ENCODE measurements at regions not wholly inside any gene's neighbourhood (a gene's known extent, or its start where the extent isn't known, plus 50 kb on each side); places are given as distances from the start of the nearest gene placed in this dataset.

DNA sequence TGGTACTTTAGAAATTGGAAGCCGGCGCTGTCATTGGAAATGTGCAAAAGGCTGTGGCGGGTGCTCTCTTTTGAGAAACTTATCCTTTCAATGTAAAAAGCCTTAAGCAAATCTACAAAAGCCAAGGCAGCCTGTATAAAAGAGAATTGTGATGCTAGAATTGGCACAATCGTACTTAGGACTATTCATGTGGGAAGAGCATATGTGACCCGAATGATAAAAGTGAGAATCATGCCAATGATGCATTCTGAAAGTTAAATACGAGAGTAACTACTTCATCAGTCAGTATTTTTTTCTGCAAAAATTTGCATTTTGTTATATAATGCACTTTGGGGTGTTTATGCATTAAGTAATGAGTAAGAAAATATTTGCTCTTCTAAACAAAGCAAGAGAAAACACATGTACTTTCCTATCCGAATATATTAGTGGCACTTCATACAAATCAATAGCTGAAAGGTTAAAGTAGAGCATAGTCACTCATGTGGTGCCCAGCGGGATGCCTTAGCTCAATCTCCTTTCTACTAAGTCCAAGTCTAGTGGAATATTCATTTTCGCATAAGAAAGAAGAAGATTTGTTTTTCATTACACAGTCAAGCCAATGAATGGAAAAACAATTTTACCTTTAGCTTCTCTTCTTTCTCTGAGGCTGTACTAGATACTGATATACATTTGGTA, 1256.6 kb upstream of the B3GALT2 start:
- TF ChIP-seq GABPA (IDR thresholded peaks at IDR 0.05; ENCODE audit: low read depth) (no peak), SPI1 (IDR thresholded peaks at IDR 0.05; ENCODE audit: borderline replicate concordance, low read depth) (no peak), REST (IDR thresholded peaks at IDR 0.05; ENCODE audit: insufficient replicate concordance, low read depth) (no peak), POLR2AphosphoS5 (IDR thresholded peaks at IDR 0.05; ENCODE audit: low read depth) (no peak)
- TF ChIP-seq, protein P1, sequence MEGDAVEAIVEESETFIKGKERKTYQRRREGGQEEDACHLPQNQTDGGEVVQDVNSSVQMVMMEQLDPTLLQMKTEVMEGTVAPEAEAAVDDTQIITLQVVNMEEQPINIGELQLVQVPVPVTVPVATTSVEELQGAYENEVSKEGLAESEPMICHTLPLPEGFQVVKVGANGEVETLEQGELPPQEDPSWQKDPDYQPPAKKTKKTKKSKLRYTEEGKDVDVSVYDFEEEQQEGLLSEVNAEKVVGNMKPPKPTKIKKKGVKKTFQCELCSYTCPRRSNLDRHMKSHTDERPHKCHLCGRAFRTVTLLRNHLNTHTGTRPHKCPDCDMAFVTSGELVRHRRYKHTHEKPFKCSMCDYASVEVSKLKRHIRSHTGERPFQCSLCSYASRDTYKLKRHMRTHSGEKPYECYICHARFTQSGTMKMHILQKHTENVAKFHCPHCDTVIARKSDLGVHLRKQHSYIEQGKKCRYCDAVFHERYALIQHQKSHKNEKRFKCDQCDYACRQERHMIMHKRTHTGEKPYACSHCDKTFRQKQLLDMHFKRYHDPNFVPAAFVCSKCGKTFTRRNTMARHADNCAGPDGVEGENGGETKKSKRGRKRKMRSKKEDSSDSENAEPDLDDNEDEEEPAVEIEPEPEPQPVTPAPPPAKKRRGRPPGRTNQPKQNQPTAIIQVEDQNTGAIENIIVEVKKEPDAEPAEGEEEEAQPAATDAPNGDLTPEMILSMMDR (IDR thresholded peaks at IDR 0.05; ENCODE audit: insufficient read depth, low read length), result no peak
- H3K27me3 ChIP-seq (ENCODE audit: insufficient read depth, poor library complexity, severe bottlenecking), result no peaks in the 10 kb centered on the region
- no peak overlapping the region for H3K27ac ChIP-seq (replicated peaks)
- DNase-seq (ENCODE audit: low read depth in 1 of 2, low spot score in 1 of 2), result no peak
- H3K4me3 ChIP-seq (replicated peaks; ENCODE audit: insufficient read depth, low read length), result no peak overlapping the region

GRCh38 chr1:194437135-194437534, 1250.7 kb upstream of the B3GALT2 start:
- no peaks in the 10 kb centered on the region for H3K27me3 ChIP-seq (ENCODE audit: insufficient read depth, poor library complexity, severe bottlenecking)
- TF ChIP-seq, protein P1 (IDR thresholded peaks at IDR 0.05; ENCODE audit: insufficient read depth, low read length), result no peak
- TF ChIP-seq SPI1 (IDR thresholded peaks at IDR 0.05; ENCODE audit: borderline replicate concordance, low read depth), result no peak
- no peak for TF ChIP-seq REST (IDR thresholded peaks at IDR 0.05; ENCODE audit: insufficient replicate concordance, low read depth)
- TF ChIP-seq GABPA (IDR thresholded peaks at IDR 0.05; ENCODE audit: low read depth), result no peak
- TF ChIP-seq POLR2AphosphoS5 (IDR thresholded peaks at IDR 0.05; ENCODE audit: low read depth), result no peak
- DNase-seq (ENCODE audit: low read depth in 1 of 2, low spot score in 1 of 2), result no peak
- no peak overlapping the region for H3K27ac ChIP-seq (replicated peaks)
- H3K4me3 ChIP-seq (replicated peaks; ENCODE audit: insufficient read depth, low read length), result no peak overlapping the region

GRCh38 chr1:194431121-194431520, 1244.7 kb upstream of the B3GALT2 start:
- DNase-seq (ENCODE audit: low read depth in 1 of 2, low spot score in 1 of 2), result no peak
- TF ChIP-seq SPI1 (IDR thresholded peaks at IDR 0.05; ENCODE audit: borderline replicate concordance, low read depth), result no peak
- no peak for TF ChIP-seq REST (IDR thresholded peaks at IDR 0.05; ENCODE audit: insufficient replicate concordance, low read depth)
- TF ChIP-seq GABPA (IDR thresholded peaks at IDR 0.05; ENCODE audit: low read depth), result no peak
- TF ChIP-seq POLR2AphosphoS5 (IDR thresholded peaks at IDR 0.05; ENCODE audit: low read depth), result no peak
- TF ChIP-seq, protein P1 (IDR thresholded peaks at IDR 0.05; ENCODE audit: insufficient read depth, low read length), result no peak
- H3K4me3 ChIP-seq (replicated peaks; ENCODE audit: insufficient read depth, low read length), result no peak overlapping the region
- H3K27me3 ChIP-seq (ENCODE audit: insufficient read depth, poor library complexity, severe bottlenecking), result no peaks in the 10 kb centered on the region
- no peak overlapping the region for H3K27ac ChIP-seq (replicated peaks)

Measured in HL-60 (cell line).